Thyroid gland (tissue), 4 donors: ENCODE measurements at regions not wholly inside any gene's neighbourhood (a gene's known extent, or its start where the extent isn't known, plus 50 kb on each side); places are given as distances from the start of the nearest gene placed in this dataset.

Experiments
- CTCF ChIP-seq, 6 experiments: fragments of 200-600 bp in 3 of 6; fragments of 450-650 bp in 3 of 6; sonication (generic) in 3 of 6; IDR thresholded peaks; one replicate each; pipeline ENCODE4 v1.5.1; 2016 to 2019; ENCODE audit warnings: antibody characterized with exemption in 6 of 6, mild to moderate bottlenecking in 2 of 6, inconsistent platforms in 1 of 6, moderate library complexity in 1 of 6
- POLR2A ChIP-seq, 2 donors: fragments of 450-650 bp; IDR thresholded peaks; one replicate each; pipeline ENCODE4 v1.6.1; 2017; ENCODE audit warnings: antibody characterized with exemption in 2 of 2, mild to moderate bottlenecking in 2 of 2, moderate library complexity in 1 of 2

DNA sequence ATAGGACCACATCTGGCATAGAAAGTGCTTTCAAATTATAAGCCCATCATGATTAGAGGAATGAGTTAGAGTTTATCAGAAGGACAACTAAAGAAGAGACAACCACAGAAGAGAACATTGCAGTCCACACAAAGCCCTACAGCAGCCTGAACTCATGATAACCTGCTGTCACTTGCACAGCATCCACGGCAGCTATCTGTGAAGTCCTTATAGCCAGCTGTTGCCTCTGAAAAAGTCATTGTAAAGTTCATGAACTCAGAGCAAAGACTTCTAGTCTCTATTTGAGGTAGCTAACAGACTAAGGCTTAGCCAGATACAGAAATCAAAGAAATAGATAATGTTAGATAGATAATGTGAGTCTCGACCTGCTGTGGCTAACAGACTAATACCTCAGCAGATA is 450.0 kb downstream of the KLF5 start:
- TF ChIP-seq CTCF (IDR thresholded peaks at IDR 0.05), result no peak
- no peak for TF ChIP-seq POLR2A (IDR thresholded peaks at IDR 0.05)
